A673 (cell line): ENCODE measurements at regions not wholly inside any gene's neighbourhood (a gene's known extent, or its start where the extent isn't known, plus 50 kb on each side); places are given as distances from the start of the nearest gene placed in this dataset.

Experiments used
- EZH2 ChIP-seq: fragments of 200-600 bp; sonication (generic); IDR thresholded peaks from 2 replicates; pipeline ENCODE4 v1.6.1; 2017; ENCODE audit warnings: borderline replicate concordance, low read depth, mild to moderate bottlenecking, mixed read lengths, antibody characterized with exemption, low read length; ENCODE audit not compliant: poor library complexity, severe bottlenecking
- TF ChIP-seq, protein P1 (sequence below): fragments of 300-800, 200-600 bp; sonication (generic); conservative IDR thresholded peaks from 2 replicates; pipeline ENCODE4 v1.5.1; 2017; ENCODE audit warnings: low read depth, mild to moderate bottlenecking, antibody characterized with exemption, low read length, moderate library complexity, mixed read lengths

DNA sequence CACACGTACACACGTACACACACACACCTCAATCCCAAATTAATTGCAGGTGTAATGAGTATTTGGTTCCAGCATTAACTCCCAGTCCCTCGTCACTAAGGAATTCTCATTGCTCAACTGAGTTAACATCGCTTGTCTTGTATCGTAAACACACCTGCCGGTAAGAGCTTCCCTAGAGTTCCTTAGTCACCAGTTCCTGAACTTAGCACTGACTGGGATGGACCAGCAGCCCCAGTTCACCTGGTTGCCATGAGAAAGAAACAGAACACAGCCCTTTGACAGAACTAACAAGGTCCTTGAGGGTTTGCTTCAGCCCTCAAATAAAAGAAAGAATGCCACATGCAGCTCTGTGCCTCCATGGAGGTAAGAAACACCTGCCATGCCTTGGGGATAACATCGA is 66.3 kb upstream of the SLCO3A1 start:
- TF ChIP-seq, protein P1, sequence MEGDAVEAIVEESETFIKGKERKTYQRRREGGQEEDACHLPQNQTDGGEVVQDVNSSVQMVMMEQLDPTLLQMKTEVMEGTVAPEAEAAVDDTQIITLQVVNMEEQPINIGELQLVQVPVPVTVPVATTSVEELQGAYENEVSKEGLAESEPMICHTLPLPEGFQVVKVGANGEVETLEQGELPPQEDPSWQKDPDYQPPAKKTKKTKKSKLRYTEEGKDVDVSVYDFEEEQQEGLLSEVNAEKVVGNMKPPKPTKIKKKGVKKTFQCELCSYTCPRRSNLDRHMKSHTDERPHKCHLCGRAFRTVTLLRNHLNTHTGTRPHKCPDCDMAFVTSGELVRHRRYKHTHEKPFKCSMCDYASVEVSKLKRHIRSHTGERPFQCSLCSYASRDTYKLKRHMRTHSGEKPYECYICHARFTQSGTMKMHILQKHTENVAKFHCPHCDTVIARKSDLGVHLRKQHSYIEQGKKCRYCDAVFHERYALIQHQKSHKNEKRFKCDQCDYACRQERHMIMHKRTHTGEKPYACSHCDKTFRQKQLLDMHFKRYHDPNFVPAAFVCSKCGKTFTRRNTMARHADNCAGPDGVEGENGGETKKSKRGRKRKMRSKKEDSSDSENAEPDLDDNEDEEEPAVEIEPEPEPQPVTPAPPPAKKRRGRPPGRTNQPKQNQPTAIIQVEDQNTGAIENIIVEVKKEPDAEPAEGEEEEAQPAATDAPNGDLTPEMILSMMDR, result no peak
- TF ChIP-seq EZH2, result no peak
